ENCODE measurements at regions not wholly inside any gene's neighbourhood (a gene's known extent, or its start where the extent isn't known, plus 50 kb on each side); places are given as distances from the start of the nearest gene placed in this dataset.

DNA sequence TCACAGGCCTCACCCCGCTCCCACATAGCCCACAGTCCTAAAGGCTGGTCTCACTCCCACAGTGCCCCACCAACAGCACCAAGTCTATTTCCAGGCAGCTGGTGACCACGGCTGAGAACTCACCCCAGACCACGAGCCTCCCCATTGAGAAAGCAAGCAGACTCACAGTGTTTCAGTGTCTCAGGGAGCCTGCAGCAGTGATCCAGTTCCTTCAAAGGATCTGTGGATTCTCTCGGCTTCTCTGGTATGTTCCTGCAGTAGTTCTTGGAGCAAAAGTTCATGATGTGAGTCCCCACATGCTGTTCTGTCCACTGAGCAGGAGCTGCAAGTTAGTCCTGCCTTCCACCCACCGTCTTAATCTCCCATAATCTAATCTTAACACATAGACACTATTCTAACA, 185.3 kb upstream of the CDH6 start:
- no peak overlapping the region for H3K4me3 ChIP-seq (ENCODE audit: low read length)
- no peaks in the 10 kb centered on the region for H3K27me3 ChIP-seq (ENCODE audit: insufficient read depth, low read length)
- no peaks in the 10 kb centered on the region for H3K36me3 ChIP-seq (ENCODE audit: insufficient read depth, low read length)
- H3K9me3 ChIP-seq (ENCODE audit: low read length): peaks cover 2% of the 10 kb centered on the region
- no peak overlapping the region for H2AFZ ChIP-seq (ENCODE audit: low read depth, low read length)
- no peaks in the 10 kb centered on the region for H3K4me1 ChIP-seq (ENCODE audit: insufficient read depth, low read length)

DNA sequence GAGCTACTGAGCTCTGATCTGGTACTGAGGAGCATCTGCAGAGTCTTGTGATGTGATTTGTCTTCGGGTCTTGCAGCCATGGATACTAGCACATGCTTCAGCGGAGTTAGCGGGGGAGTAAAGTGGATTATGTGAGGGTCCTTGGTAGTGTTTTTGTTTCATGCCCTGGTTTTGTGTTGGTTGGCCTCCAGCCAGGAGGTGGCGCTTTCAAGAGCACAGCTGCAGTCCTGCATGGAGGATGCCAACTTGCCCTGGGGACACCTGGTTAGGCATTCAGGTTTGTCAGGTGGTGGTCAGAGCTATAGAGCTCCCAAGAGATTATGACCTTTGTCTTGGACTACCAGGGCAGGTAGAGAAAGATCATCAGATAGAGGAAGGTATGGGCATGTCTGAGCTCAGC, 185.8 kb upstream of the CDH6 start:
- Histone ChIP-seq H3K9me3 (ENCODE audit: low read length) (peaks cover 2% of the 10 kb centered on the region), H3K27me3 (ENCODE audit: insufficient read depth, low read length) (no peaks in the 10 kb centered on the region), H3K4me1 (ENCODE audit: insufficient read depth, low read length) (no peaks in the 10 kb centered on the region), H3K4me3 (ENCODE audit: low read length) (no peak overlapping the region), H3K36me3 (ENCODE audit: insufficient read depth, low read length) (no peaks in the 10 kb centered on the region), H2AFZ (ENCODE audit: low read depth, low read length) (no peak overlapping the region)

DNA sequence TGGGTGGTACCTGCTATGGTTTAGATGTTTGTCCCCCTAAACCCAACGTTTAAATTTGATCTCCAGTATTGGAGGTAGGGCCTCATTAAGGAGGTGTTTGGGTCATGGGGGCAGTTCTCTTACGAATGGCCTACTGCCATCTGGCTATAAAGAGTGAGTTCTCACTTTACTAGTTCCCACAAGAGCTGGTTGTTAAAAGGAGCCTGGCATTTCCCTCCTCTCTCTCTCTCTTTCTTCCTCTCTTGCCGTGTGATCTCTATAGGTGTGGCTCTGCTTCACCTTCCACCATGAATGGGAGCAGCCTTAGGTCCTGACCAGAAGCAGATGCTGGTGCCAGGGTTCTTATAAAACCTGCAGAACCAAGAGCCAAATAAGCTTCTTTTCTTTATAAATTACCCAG, 193.2 kb upstream of the CDH6 start:
- H2AFZ ChIP-seq (ENCODE audit: low read depth, low read length): no peak overlapping the region

DNA sequence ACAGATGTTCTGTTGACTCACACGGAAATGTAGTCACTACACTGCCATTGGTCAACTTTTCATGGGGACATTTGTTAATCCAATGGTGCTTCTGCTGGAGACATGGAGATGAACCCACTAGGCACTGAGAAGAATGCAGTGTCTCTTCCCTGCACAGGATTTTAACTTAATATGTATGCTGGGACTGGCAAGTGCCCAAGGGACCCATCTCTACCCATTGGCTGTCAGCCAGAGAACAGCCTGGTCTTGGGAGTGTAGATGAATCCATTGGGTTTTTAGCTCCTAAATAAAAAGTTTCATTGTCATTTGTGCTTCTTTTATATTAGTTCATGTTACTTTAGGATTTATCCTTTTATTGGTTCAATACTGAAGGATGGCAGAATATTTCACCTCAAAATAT, 195.8 kb upstream of the CDH6 start:
- Histone ChIP-seq H2AFZ (ENCODE audit: low read depth, low read length) (no peak overlapping the region), H3K27me3 (ENCODE audit: insufficient read depth, low read length) (no peaks in the 10 kb centered on the region), H3K36me3 (ENCODE audit: insufficient read depth, low read length) (no peaks in the 10 kb centered on the region), H3K4me3 (ENCODE audit: low read length) (no peak overlapping the region), H3K4me1 (ENCODE audit: insufficient read depth, low read length) (peaks cover 24% of the 10 kb centered on the region), H3K9me3 (ENCODE audit: low read length) (peaks cover 2% of the 10 kb centered on the region)

More for the DNA sequence above, 193.2 kb upstream of the CDH6 start:
- Histone ChIP-seq H3K4me3 (ENCODE audit: low read length) (no peak overlapping the region), H3K9me3 (ENCODE audit: low read length) (peaks cover 2% of the 10 kb centered on the region), H3K4me1 (ENCODE audit: insufficient read depth, low read length) (peaks cover 8% of the 10 kb centered on the region), H3K36me3 (ENCODE audit: insufficient read depth, low read length) (no peaks in the 10 kb centered on the region), H3K27me3 (ENCODE audit: insufficient read depth, low read length) (no peaks in the 10 kb centered on the region)

DNA sequence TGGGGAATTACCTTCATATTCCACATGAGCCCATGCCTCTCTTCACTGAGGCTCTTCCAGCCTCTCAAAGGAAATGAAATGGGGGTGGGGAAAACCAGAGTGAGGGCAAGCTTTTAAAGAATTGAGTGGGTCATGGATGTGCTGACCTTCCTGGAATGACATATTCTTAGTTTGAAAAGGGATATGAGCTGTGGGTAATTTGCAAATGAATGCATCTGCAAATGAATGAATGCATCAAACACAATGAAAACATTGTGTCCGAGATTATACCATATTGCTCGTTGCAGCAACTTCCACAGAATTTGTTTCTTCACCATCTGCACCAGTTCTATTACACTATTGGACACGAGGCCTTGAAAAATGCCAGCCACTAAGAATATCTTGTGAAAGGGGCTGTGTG, 198.6 kb upstream of the CDH6 start:
- Histone ChIP-seq H2AFZ (ENCODE audit: low read depth, low read length) (no peak overlapping the region), H3K4me1 (ENCODE audit: insufficient read depth, low read length) (peaks cover 31% of the 10 kb centered on the region), H3K4me3 (ENCODE audit: low read length) (peak overlapping the region; percentile 22), H3K27me3 (ENCODE audit: insufficient read depth, low read length) (no peaks in the 10 kb centered on the region), H3K36me3 (ENCODE audit: insufficient read depth, low read length) (no peaks in the 10 kb centered on the region), H3K9me3 (ENCODE audit: low read length) (peaks cover 4% of the 10 kb centered on the region)

DNA sequence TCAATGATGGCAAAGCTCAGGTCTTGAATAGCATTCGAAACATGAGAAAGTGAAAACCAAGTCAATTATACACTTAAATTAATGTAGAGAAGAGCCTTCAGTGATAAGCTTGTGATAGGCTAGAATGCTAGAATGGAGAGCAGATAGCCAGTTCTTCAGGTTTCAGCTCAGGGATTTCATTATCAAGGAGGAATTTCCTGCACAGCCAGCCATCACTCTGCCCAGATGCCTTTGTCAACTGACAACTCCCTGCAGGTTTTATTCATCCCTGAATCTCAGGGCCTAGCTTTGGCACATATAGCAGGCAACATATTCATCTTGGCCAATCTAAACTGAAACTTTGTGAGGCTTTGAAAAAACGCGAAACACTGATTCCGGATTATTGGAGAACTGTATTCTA, 199.3 kb upstream of the CDH6 start:
- no peaks in the 10 kb centered on the region for H3K36me3 ChIP-seq (ENCODE audit: insufficient read depth, low read length)
- peaks cover 31% of the 10 kb centered on the region for H3K4me1 ChIP-seq (ENCODE audit: insufficient read depth, low read length)
- H3K4me3 ChIP-seq (ENCODE audit: low read length): no peak overlapping the region
- H3K9me3 ChIP-seq (ENCODE audit: low read length): peaks cover 2% of the 10 kb centered on the region
- H3K27me3 ChIP-seq (ENCODE audit: insufficient read depth, low read length): no peaks in the 10 kb centered on the region
- H2AFZ ChIP-seq (ENCODE audit: low read depth, low read length): no peak overlapping the region

DNA sequence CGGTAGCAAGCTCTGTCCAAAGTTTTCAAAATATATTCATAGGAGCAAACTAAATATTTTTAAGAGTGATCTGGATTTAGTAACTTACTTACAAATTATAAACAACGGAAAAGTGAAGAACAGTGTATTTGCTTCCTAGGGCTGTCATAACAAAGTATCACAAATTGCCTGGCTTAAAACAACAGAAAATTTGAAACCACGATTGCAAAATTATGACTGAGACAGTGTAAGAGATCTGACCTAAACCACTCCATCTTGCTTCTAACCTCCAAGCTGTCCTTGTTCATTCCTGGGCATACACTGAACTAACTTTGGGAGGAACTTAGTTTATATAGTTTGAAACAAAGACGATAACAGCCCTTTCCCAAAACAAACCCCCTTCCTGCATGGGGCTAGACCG, 202.0 kb upstream of the CDH6 start:
- Histone ChIP-seq H3K36me3 (ENCODE audit: insufficient read depth, low read length) (no peaks in the 10 kb centered on the region), H2AFZ (ENCODE audit: low read depth, low read length) (no peak overlapping the region), H3K9me3 (ENCODE audit: low read length) (peaks cover 2% of the 10 kb centered on the region), H3K4me3 (ENCODE audit: low read length) (no peak overlapping the region), H3K27me3 (ENCODE audit: insufficient read depth, low read length) (no peaks in the 10 kb centered on the region), H3K4me1 (ENCODE audit: insufficient read depth, low read length) (peaks cover 31% of the 10 kb centered on the region)

DNA sequence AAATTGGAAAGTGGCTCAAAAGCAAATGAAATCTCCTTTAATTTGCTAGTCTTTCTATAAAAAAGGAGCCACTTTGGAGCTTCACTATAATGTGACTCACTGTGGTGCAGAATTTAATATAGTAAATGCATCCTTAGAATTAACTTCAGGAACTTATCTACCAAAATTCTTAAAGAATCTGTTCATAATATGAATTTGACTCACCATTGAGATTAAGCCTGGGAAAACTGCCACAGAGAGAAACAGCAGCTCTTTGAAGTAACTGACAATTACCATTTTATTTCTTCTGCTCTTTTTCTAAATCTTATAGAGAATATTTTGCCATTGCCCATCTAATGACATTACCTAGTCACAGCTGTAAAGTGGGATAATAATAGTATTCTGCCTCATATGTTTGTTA, 211.9 kb upstream of the CDH6 start:
- Histone ChIP-seq H3K4me3 (ENCODE audit: low read length) (no peak overlapping the region), H3K9me3 (ENCODE audit: low read length) (no peaks in the 10 kb centered on the region), H3K36me3 (ENCODE audit: insufficient read depth, low read length) (no peaks in the 10 kb centered on the region), H3K4me1 (ENCODE audit: insufficient read depth, low read length) (peaks cover 6% of the 10 kb centered on the region), H3K27me3 (ENCODE audit: insufficient read depth, low read length) (no peaks in the 10 kb centered on the region), H2AFZ (ENCODE audit: low read depth, low read length) (no peak overlapping the region)

DNA sequence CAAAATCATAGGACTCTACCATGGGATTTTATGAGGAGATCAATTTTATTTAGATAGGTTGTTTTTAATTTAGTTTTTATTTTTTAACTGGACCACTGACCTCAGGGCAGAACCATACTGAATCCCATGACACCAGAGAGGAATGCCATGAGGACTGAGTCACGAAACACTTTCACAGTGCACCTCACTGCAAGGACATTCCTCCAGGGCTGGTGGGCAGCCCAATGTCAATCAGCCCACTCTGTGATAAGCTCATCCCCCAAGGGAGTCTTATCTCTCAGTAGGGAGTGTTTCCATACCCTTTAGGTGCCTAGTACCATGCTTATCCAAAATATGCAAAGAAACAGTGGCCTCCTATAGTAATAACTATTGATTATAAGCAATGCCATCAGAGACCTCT, 224.5 kb upstream of the CDH6 start:
- H3K4me1 ChIP-seq (ENCODE audit: insufficient read depth, low read length): peaks cover 2% of the 10 kb centered on the region
- H2AFZ ChIP-seq (ENCODE audit: low read depth, low read length): no peak overlapping the region
- no peak overlapping the region for H3K4me3 ChIP-seq (ENCODE audit: low read length)
- no peaks in the 10 kb centered on the region for H3K9me3 ChIP-seq (ENCODE audit: low read length)
- no peaks in the 10 kb centered on the region for H3K27me3 ChIP-seq (ENCODE audit: insufficient read depth, low read length)
- H3K36me3 ChIP-seq (ENCODE audit: insufficient read depth, low read length): no peaks in the 10 kb centered on the region

DNA sequence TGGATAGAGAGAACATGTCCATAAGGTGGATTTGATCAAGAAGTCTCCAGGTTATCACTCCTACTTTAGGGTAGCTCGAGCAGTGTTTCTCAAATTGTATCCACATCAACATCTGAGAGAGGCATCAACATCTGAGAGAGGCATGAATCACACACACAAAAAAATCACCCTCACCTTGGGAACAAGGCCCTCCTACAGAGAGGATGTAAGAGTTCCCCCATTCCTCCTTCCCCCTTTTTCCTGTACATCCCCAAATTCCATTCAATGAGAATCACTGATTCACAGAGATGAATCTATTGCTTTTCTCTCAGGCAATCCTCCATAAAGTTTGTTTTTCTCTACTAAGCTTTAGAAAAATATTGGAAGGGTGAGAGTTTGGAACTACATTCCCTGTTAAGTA, 233.4 kb upstream of the CDH6 start:
- H2AFZ ChIP-seq (ENCODE audit: low read depth, low read length): no peak overlapping the region
- no peak overlapping the region for H3K4me3 ChIP-seq (ENCODE audit: low read length)
- no peaks in the 10 kb centered on the region for H3K27me3 ChIP-seq (ENCODE audit: insufficient read depth, low read length)
- H3K9me3 ChIP-seq (ENCODE audit: low read length): no peaks in the 10 kb centered on the region
- no peaks in the 10 kb centered on the region for H3K4me1 ChIP-seq (ENCODE audit: insufficient read depth, low read length)
- H3K36me3 ChIP-seq (ENCODE audit: insufficient read depth, low read length): no peaks in the 10 kb centered on the region

DNA sequence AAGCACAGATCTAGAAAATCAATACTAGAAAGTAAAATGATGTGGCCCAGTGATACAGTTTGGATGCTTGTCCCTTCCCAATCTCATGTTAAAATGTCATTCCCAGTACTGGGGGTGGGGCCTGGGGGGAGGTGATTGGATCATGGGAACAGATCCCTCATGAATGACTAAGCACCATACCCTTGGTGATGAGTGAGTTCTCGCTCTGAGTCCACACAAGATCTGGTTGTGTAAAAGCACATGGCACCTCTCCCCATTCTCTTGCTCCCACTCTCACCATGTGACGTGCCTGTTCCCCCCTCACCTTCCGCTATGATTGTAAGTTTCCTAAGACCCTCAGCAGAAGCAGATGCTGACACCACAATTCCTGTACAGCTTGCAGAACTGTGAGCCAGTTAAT, 234.2 kb upstream of the CDH6 start:
- Histone ChIP-seq H3K4me3 (ENCODE audit: low read length) (no peak overlapping the region), H3K27me3 (ENCODE audit: insufficient read depth, low read length) (no peaks in the 10 kb centered on the region), H3K36me3 (ENCODE audit: insufficient read depth, low read length) (no peaks in the 10 kb centered on the region), H3K4me1 (ENCODE audit: insufficient read depth, low read length) (no peaks in the 10 kb centered on the region), H2AFZ (ENCODE audit: low read depth, low read length) (no peak overlapping the region), H3K9me3 (ENCODE audit: low read length) (no peaks in the 10 kb centered on the region)

DNA sequence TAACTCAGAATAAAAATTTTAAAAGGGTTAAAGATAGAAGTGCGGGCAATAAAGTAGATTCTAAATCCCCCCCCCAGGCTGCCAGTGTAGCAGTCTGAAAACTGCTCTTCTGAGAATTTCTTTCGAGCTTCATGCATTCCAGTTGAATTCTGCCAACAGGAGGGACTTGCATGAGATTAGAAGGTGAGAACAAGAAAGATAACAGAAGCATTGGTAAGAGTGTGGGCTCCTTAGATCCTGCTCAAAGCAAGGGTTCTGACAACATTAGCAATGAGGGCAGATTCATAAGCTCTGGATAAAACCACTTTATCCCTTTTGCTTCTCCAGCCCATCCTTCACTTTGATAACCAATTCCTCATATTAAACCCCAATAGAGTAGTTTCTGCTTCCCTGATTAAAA, 235.9 kb upstream of the CDH6 start:
- Histone ChIP-seq H3K27me3 (ENCODE audit: insufficient read depth, low read length) (no peaks in the 10 kb centered on the region), H3K4me3 (ENCODE audit: low read length) (no peak overlapping the region), H2AFZ (ENCODE audit: low read depth, low read length) (no peak overlapping the region), H3K9me3 (ENCODE audit: low read length) (no peaks in the 10 kb centered on the region), H3K4me1 (ENCODE audit: insufficient read depth, low read length) (no peaks in the 10 kb centered on the region), H3K36me3 (ENCODE audit: insufficient read depth, low read length) (no peaks in the 10 kb centered on the region)

DNA sequence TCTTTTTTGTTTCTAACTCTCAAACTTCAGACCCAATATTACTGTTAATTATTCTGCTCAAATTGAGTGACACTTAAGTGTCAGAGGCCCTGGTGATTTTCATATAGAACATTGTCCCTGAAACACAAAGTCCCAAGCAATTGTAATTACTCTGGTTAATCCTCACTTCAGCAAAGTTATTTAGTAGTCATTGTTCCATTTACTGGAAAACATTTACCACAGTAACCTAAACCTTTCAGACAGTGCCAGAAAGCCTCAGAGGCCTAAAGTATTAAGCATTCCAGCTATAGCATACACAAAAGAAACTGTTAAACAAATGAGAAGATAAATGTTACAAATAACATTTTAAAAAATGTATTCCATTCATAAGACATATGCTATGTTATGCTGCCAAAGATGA, 237.2 kb upstream of the CDH6 start:
- Histone ChIP-seq H3K9me3 (ENCODE audit: low read length) (no peaks in the 10 kb centered on the region), H2AFZ (ENCODE audit: low read depth, low read length) (no peak overlapping the region), H3K4me3 (ENCODE audit: low read length) (no peak overlapping the region), H3K27me3 (ENCODE audit: insufficient read depth, low read length) (no peaks in the 10 kb centered on the region), H3K4me1 (ENCODE audit: insufficient read depth, low read length) (no peaks in the 10 kb centered on the region), H3K36me3 (ENCODE audit: insufficient read depth, low read length) (no peaks in the 10 kb centered on the region)

DNA sequence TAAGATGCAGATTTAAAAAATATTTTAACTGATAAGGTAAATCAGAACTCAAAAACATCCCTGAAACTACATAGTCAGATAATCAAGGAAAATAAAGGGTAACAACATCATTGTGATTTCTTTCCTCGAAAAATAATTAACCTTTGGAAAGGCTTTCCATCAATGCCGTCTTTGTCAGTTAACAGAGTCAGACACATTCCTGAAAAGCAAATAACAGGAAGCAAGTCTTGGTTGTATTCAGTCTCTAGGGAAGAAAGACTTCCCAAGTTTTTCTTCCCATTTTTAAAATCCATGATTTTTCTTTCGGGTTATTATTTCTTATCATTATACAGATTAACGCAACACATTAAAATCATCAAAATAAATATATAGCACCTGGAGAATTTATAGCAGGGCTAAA, 256.4 kb upstream of the CDH6 start:
- Histone ChIP-seq H3K9me3 (ENCODE audit: low read length) (no peaks in the 10 kb centered on the region), H2AFZ (ENCODE audit: low read depth, low read length) (no peak overlapping the region), H3K4me1 (ENCODE audit: insufficient read depth, low read length) (peaks cover 41% of the 10 kb centered on the region), H3K36me3 (ENCODE audit: insufficient read depth, low read length) (no peaks in the 10 kb centered on the region), H3K27me3 (ENCODE audit: insufficient read depth, low read length) (no peaks in the 10 kb centered on the region), H3K4me3 (ENCODE audit: low read length) (no peak overlapping the region)

Data from neuron (in vitro differentiated cells).